ENCODE measurements at regions not wholly inside any gene's neighbourhood (a gene's known extent, or its start where the extent isn't known, plus 50 kb on each side); places are given as distances from the start of the nearest gene placed in this dataset.
"Not testable (repeated sequence)": the region's sequence is repeated elsewhere in the genome, so short reads cannot be mapped to it uniquely, and the experiment has no call there.

DNA sequence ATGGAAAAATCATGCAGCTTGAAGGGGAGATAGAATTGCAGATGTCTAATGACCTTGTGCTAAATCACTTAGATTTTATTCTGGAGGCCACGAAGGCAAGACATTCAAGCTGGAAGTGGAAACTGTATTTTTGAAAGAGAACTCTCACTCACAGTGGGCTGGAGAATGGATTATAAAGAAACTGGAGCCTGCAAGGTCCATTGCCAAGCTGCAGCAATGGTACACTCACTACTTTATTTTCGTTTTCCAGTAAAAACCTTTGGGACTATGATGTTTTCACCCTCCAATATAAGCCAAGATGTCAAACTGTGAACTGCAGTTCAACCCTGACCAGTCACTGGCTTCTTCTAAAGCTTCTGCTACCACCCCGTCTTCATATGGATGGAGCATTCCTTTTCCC is 62.0 kb downstream of the SKIDA1 start:
- no peak for DNase-seq (ENCODE audit: low spot score)

DNA sequence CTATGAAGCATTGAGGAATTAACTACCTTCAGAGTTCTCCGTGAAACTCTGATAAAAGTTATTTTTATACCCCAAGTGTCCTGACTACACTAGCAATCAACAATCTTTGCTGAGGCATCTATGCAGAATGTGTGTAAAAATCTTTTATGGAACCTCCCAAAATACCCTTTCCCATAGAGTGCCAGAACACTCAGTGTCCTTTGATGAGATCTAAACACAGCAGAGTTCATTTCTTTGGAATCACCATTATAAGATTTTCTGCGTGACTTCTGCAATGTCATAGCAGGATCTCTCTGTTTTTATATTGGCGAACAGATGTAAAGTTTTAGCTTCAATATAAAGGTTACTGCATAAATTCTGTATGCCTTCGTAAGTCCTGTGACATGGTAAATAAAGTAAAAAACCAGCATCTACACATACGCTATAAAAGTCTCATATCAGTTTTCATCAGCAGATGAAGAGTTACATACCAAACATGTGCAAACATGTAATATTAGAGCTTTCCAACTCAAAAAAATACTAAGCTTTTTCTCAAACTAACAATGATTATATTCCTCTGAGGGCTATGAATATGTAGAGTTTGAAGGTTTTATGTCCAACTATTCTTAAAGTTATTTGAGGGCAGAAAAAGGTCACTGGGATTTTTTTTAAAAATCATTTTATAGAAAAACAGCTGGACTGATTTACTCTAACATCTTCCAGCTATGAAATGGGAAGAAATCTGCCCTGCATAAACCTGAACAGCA is 67.2 kb downstream of the SKIDA1 start:
- DNase-seq (ENCODE audit: low spot score) = no peak

DNA sequence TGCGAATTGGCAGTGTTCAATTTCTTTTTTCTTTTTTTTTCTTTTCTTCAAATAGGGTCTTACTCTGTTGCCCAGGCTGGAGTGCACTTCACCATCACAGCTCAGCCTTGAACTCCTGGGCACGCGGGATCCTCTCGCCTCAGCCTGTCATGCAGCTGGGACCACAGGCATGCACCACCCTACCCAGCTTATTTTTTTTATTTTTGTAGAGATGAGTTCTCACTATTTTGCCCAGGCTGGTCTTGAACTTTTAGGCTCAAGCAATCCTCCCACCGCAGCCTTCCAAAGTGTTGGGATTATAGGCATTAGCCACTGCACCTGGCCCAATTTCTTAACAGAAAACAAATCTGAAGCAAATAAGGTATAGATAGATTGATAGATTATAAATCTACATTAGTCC is 69.3 kb downstream of the SKIDA1 start:
- DNase-seq (ENCODE audit: low spot score) = no peak

DNA sequence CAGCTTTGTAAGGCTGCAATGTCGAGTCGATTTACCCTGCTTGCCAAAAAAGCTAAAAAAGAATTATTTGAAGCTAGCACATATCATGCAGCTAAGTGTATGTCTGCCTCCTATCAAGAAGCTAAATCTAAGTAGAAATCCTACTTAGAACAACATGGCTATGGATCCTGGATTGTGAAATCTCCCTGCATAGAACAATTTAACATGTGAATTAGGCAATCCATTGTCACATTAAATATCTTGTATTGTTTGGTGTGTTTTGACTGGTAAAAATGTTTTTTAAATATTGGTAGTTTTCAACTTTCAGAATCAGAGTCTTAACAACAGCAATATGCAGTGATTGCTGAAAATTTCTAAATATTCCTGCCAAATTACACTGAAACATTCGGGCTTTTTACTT is 73.3 kb downstream of the SKIDA1 start:
- no peak for DNase-seq (ENCODE audit: low spot score)

DNA sequence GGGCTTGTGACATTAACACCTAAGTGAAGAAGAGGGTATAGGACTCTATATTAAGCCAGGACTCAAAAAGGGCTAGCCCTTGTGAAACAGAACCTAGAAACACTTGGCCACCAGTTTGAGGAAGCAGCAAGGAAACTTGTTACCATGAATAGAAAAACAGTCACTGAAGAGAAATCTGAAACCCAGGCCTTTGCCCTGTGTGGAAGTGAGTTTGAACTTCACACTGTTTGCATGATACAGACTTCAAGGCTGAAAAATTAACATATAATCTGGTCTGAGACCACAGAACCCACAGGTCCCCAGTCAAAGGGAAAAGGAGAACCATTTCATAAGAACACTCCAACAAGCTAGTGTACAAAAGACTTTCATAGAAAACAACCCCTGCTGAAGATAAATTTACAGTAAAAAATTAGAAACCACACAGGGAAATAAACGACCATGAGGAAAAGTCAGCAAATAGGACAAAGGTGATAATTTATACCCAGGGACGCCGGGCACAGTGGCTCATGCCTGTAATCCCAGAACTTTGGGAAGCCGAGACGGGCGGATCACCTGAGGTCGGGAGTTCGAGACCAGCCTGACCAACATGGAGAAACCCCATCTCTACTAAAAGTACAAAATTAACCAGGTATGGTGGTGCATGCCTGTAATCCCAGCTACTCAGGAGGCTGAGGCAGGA is 76.1 kb downstream of the SKIDA1 start:
- DNase-seq (ENCODE audit: low spot score) = no peak

DNA sequence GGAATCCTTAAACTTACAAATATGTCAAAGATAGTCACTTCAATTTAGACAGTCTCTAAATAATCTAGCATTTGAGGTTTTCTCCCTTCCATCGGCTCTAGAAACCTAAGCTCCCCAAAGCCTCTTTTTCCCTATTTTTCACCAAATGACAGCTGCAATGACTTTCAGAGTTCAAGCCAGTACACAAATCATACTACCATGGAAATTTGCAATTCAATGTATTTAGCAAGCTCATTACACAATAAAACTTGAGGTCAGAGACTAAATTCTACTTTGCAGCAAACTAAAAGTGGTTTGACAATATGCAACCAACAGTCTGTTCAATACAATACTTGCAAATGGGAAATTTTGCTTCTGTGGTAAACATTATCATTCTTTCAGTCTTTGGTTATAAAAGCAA is 80.3 kb downstream of the SKIDA1 start:
- no peak for DNase-seq (ENCODE audit: low spot score)

DNA sequence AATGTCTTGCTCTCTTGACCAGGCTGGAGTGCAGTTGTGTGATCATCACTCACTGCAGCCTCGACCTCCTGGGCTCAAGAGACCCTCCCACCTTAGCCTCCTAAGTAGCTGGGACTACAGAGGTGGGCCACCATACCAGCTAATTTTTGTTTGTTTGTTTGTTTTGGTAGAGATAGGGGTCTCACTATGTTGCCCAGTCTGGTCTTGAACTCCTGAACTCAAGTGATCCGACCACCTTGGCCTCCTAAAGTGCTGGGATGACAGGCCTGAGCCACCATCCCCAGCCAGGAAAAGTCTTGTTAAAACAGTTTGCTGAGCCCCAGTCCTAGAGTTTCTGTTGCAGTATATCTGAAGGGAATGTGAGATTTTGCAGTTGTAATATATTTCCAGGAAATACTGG is 83.9 kb downstream of the SKIDA1 start:
- DNase-seq (ENCODE audit: low spot score) = no peak

DNA sequence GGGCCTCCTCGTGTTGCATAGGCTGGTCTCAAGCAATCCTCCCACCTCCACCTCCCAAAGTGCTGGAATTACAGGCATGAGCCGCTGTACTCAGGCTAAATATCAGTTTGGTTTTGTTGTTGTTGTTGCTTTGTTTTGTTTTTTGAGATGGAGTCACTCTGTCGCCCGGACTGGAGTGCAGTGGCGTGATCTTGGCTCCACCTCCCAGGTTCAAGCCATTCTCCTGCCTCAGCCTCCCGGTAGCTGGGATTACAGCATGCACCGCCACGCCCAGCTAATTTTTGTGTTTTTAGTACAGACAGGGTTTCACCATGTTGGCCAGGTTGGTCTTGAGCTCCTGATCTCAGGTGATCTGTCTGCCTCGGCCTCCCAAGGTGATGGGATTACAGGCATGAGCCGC is 86.6 kb downstream of the SKIDA1 start:
- DNase-seq (ENCODE audit: low spot score) = not testable (repeated sequence)

DNA sequence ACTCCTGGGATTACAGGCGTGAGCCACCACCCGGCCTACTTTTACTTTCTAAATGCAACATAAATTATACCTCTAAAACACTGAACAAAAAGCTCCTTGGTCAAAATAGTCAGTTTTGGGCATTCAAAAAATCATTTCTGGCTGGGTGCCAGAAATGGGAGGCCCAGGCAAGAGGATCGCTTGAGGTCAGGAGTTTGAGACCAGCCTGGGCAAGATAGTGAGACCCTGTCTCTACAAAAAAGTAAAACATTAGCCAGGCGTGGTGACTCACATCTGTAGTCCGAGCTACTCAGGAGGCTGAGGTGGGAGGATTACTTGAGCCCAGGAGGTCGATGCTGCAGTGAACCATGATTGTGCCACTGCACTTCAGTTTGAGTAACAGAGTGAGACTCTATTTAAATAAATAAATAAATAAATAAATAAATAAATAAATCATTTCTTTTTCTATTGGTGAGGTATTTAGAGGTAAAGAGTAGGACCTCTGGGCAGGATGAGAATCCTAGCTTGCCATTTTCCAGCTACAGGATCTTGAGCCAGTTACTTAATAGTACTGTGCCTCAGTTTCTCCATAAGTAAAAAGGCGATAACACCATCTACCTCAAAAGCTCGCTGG is 87.6 kb downstream of the SKIDA1 start:
- no peak for DNase-seq (ENCODE audit: low spot score)

DNA sequence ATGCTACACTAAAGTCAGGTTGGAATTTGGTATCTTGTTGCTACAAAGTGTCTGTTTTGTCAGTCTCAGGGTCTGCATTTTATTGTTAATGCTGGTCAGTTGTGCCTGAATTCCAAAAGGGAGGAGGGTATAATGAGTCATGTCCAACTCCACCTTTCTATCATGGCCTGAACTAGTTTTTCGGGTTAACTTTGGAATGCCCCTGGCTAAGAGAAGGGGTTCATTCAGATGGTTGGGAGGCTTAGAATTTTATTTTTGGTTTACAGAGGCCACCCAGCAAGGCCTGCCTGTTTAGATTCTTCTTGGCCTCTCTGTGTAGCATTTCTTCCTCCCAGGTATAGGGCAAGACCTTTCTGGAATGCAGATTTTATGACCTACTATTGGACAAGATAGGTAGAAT is 93.2 kb downstream of the SKIDA1 start:
- DNase-seq (ENCODE audit: low spot score) = no peak

DNA sequence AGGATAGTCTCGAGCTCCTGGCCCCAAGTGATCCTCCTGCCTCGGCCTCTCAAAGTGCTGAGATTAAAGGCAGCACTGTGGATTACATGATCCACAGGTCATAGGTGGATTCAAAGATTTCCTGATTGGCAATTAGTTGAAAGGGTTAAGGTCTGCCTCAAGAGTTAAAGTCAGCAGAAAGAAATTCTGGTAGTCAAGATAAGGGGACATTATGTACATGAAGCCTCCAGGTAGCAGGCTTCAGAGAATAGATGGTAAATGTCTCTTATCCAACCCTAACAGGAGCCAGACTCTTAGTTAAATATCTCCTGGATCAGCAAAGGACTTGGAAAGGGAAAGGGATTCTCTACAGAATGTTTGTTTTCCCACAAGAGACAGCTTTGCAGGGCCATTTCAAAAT is 93.7 kb downstream of the SKIDA1 start:
- DNase-seq (ENCODE audit: low spot score) = no peak

DNA sequence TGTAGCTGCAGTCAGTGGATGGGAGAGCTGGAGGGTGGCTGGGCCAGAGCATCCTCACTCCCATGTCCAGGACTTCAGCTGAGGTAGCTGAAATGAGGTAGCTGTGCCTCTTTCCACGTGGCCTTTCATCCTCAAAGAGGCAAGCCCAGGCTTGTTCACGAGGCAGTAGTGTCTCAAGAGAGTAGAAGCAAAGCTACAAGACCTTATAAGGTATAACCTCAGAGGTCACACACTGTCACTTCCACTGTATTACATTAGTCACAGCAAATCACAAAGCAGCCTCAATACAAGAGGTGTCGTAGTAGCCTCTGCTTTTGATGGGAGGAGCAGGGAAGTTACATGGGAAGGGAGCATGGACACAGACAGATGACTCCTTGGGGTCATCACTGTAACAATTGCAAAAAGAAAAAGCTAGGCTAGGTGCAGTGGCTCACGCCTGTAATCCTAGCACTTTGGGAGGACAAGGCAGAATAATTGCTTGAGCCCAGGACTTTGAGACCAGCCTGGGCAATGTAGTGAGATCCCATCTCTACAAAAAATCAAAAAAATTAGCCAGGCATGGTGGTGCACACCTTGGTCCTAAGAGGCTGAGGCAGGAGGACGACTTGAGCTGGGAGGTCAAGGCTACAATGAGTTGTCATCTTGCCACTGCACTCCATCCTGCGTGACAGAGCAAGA is 97.5 kb downstream of the SKIDA1 start:
- DNase-seq (ENCODE audit: low spot score) = no peak

DNA sequence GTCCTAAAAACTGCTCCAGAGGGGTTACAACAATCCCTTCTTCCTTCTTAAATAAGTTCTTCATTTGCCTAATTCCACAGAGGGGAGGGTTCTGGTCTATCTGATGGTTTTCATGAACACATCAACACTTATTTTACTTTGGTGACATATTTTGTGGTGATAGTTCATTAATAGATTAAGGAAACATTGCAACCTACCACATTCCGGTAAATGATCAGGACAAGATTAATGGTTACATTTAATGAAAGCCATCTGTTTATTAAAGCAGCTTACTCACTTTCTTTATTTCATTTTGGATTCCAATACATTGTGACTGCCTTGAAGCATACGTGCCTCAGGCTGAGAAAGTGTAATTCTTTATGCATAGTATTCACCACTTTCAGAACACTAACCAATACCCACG is 101.0 kb downstream of the SKIDA1 start:
- DNase-seq (ENCODE audit: low spot score) = no peak

DNA sequence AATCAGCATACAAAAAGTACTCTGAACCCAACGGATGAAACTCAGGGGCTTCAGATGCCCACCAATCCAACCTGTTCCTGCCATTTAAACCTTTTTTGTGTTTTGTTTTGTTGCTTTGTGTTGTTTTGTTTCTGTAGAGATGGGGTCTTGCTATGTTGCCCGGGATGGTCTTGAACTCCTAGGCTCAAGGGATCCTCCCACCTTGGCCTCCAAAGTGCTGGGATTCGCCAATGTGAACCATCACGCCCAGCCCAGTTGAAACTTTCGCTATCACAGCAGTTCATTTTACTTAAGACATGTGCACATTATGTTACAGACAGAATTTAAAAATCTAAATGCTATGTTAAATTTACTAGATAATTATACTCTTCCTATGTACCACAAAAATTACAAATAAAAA is 101.6 kb downstream of the SKIDA1 start:
- no peak for DNase-seq (ENCODE audit: low spot score)

DNA sequence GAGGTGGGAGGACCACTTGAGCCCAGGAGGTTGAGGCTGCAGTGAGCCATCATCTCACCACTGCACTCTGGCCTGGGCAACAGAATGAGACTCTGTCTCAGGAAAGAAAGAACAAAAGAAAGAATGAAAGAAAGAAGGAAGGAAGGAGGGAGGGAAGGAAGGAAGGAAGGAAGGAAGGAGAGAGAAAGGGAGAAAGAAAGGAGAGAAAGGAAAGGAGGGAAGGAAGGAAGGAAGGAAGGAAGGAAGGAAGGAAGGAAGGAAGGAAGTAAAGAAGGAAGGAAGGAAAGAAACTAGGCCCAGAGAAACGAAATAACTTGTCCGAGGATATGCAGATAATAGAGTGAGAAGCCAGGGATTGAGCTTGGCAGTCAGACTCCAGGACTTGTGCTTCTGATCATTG is 102.1 kb downstream of the SKIDA1 start:
- DNase-seq (ENCODE audit: low spot score) = no peak

DNA sequence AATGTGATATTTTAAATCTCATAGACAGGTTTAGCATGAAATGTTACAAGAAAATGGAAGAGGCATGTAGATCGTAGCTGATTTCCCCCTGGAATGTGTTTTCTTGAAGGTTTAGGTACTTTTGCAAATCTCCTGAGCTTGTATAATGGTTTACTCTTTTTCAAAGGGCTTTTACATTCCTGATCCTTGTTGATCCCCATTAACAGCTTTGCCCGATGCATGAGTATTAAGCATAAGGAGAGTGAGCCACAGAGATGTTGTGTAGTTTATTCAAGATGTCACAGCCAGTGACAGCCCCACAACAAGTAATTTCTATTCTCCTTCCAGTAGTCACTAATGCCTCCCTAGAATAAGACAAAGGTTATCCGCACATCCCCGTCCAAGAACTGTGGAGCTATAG is 103.7 kb downstream of the SKIDA1 start:
- no peak for DNase-seq (ENCODE audit: low spot score)

DNA sequence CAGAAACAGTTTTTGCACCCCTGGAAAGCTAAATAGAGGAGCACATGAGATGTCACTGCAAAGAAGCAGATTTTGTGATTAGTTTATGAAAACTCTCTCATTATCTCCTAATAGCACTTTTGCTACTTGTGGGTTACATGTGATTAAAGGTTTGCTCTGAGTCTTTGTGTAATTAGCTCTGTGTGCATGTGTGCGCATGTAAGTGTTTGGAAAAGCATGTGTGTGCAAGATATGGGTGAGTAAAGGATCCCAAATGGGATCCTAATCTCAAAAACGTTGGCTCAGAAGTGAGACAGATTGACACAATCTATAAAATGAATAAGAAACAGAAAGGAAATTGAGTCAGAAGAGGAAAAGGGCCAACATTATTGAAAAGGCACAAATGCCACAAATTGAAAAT is 104.5 kb downstream of the SKIDA1 start:
- DNase-seq (ENCODE audit: low spot score) = no peak

DNA sequence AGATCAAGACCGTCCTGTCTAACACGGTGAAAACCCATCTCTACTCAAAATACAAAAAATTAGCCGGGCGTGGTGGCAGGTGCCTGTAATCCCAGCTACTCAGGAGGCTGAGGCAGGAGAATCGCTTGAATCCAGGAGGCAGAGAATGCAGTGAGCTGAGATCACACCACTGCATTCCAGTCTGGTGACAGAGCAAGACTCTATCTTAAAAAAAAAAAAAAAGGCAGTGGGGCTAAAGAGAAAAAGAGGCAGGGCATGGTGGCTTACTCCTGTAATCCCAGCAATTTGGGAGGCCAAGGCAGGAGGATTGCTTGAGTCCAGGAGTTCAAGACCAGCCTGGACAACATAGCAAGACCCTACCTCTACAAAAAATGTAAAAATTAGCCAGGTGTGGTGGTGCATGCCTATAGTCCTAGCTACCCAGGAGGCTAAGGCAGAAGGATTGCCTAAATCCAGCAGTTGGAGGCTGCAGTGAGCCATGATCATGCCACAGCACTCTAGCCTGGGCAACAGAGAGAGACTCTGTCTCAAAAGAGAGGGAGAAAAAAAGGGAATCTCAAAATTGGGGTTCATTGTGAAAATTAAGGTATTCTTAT is 106.4 kb downstream of the SKIDA1 start:
- not testable (repeated sequence) for DNase-seq (ENCODE audit: low spot score)

DNA sequence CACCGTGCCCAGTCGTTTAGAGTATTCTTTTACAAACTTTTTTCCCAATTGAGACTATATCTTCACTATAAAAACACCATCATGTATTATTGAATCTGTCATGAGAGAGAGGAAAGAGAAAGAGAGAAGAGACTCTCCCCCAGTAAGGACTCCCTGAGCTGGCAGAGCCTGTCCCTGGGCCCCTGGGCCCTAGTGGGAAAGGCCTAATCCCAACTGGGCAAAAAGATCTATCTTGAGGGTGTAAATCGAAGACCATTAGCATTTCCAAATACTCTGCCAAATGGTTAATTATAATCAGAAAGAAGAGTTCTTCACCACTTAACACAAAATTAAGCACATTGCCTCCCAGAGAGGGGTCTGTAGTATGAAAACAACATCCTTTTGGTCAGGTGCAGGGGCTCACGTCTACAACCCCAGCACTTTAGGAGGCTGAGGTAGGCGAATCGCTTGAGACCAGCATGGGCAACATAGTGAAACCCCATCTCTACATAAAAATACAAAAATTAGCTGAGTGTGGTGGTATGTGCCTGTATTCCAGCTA is 108.2 kb downstream of the SKIDA1 start:
- no peak for DNase-seq (ENCODE audit: low spot score)

DNA sequence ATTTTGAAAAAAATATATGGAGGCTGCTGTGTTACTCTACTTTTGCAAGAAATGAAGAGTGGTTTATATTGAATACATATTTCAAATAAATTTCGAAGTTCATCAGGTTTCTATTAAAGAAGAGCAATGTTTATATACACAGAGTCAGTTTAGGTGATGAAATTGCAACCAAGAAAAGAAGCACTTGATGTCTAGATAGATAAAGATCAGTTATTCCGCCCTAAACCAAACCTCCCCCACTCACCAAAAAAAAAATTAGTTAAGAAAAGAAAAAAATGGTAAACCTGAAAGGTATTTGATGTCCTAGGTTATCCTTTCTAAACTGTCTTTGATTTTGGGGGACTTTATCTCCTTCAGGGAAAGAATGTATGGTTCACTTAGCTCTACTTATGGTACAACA is 111.8 kb downstream of the SKIDA1 start:
- no peak for DNase-seq (ENCODE audit: low spot score)

DNA sequence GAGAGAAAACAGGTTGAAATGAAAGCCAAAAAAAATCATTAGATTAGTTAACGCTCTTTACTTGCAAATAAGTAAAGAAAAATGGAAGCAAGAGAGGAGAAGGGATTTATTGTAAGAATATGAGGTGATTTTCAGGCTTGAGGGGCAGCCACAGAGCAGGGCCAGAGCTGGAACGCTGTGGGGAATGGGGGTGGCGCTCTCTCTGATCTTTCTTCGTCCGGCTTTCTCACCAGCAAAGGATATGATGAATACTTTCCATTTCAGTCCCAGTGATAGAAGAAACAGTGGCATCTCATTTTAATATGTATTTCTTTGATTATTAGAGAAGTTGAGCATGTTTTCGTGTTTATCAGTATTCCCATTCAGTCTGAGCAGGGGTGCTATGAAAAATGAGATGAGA is 112.2 kb downstream of the SKIDA1 start:
- no peak for DNase-seq (ENCODE audit: low spot score)

DNA sequence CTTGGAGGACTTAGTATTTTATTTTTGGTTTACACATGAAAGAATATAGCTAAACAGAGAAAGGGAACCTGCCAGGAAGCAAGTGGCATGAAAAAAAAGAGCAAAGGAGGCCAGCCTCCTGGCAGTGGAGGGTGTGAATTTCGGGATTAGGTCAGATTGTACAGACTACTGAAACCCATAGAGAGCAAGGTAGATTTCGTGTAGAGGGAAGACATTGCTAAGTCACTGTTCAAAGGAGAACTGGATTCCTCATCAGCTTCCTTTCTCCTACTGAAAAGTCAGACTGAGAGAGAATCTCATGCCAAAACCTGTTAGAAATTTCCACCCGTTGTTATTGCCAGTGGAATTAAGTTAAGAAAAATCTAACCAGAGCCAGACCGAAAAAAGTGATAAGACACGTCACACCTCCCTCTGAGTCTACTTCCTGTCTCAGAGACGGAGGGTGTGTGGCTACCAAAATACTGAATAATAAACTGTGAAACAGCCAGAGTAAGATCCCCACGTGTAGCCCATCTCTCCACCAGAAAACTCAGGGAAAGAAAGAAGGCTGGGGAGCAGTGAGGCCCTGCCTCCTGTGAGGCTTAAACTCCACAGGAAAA is 118.8 kb downstream of the SKIDA1 start:
- DNase-seq (ENCODE audit: low spot score) = no peak
